ENCODE measurements at regions not wholly inside any gene's neighbourhood (a gene's known extent, or its start where the extent isn't known, plus 50 kb on each side); places are given as distances from the start of the nearest gene placed in this dataset.

- TF ChIP-seq POLR2A (IDR thresholded peaks at IDR 0.05), result no peak
- TF ChIP-seq CTCF (IDR thresholded peaks at IDR 0.05), result no peak
These were observed 50.7 kb upstream of the ADRA1D start for GRCh38 chr20:4299773-4300172.

Data from right lobe of liver (tissue), 4 donors.